GM19023 (cell line): ENCODE measurements at regions not wholly inside any gene's neighbourhood (a gene's known extent, or its start where the extent isn't known, plus 50 kb on each side); places are given as distances from the start of the nearest gene placed in this dataset.

Source experiments
- ATAC-seq: cut with Tn5 transposase; IDR thresholded peaks from one replicate; pipeline ENCODE4 v1.9.1; 2021; ENCODE audit warnings: mild to moderate bottlenecking, moderate library complexity; ENCODE audit not compliant: unreplicated experiment

- ATAC-seq = no peak
These were observed 139.8 kb upstream of the SLC30A5 start for GRCh38 chr5:68953875-68954617.

GRCh38 chr5:68954618-68954910 lies 139.2 kb upstream of the SLC30A5 start:
- no peak for ATAC-seq

DNA sequence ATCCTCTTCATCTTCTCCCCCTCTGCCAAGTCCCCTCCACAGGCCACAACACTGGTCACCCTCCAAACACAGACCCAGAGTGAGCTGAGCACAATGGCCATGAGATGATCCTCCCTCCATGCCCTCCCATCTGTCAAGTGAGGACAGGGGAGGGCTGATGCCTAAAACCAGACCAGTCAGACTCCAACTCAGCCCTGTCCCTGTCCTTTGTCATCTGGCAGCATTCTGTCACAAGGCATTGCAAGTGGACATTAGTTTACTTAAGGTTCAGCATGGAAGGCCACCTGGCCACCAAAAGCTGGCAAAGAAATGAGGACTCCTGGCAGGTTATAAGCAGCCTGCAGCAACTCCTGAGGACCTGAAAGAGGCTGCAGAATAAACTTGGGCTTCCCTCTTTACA lies 136.2 kb upstream of the SLC30A5 start:
- ATAC-seq = no peak

- no peak for ATAC-seq
These were observed 135.4 kb upstream of the SLC30A5 start for GRCh38 chr5:68958428-68958827.

- no peak for ATAC-seq
These were observed 133.4 kb upstream of the SLC30A5 start for GRCh38 chr5:68960456-68960855.

GRCh38 chr5:68960961-68961360 lies 132.9 kb upstream of the SLC30A5 start:
- no peak for ATAC-seq

DNA sequence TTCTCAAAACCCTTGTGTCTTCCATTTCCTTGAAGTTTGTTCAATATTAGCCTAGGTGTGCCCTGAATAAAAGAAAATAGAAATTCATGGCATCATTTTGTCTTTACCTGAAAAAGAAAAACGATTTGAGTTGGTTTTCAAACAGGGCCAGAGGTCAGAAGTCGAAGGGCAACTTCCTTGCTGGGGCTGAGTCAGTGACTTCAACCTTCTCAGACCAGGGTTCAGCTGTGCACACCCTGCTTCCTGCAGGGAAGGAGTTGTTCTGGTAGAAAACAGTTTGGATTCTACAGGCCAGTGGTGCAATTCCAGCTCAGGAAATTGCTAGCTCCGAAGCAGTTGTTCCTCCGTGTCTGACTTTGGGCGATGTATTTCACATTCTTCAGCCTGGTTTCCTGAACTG lies 132.1 kb upstream of the SLC30A5 start:
- no peak for ATAC-seq

DNA sequence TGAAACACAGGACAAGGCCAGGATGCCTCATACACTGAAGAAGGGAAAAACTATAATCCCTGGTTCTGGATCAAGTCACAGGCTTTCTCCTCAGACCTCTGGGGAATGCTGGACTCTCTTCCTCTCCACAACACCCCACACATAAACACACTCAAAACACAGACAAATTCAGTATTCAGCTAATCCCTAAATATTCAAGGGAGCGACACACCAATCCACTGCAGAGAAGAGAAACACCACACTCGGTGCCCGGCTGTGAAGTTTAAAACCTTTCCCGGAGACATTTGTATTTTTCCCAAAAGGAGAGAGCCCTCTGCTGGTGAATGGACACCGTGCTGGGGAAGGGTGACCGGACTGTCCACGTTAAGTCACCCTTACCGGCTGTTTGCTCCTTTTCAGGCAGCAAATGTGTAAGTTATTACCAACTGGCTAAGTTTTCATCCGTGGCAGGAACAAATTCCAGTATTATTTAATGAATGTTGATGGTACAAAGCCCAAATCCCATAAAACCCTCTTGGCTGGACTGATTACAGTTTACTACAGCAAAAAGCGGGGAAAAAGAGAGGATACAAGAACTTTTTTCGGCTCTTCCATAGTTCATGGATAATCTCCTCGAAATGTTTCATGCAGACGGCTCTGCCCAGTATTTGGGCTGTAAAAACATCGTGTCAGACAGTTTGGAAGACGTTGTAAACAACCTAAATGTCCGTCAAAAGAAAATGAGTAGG lies 130.9 kb upstream of the SLC30A5 start:
- ATAC-seq = no peak

GRCh38 chr5:68964679-68965078 lies 129.1 kb upstream of the SLC30A5 start:
- ATAC-seq = no peak

GRCh38 chr5:68965926-68966325 lies 127.9 kb upstream of the SLC30A5 start:
- ATAC-seq = no peak

DNA sequence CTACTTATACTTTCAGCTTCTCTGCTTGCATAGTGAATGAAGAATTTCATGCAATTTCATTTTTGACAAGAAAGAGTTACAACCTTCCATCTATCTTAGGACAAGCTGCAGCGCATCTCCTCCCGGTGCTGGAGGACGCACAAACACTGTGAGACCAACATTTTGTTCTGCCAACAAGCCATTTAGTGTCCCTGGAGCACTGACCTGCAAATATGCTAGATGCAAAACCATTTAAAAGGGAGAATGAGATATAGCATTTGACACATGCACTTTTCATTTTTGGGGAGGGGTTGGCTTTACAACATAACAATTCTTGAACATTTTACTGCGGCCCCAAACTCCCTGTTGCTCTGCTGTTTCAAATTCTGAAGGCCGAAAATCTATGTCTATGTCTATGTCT lies 127.2 kb upstream of the SLC30A5 start:
- ATAC-seq = no peak

DNA sequence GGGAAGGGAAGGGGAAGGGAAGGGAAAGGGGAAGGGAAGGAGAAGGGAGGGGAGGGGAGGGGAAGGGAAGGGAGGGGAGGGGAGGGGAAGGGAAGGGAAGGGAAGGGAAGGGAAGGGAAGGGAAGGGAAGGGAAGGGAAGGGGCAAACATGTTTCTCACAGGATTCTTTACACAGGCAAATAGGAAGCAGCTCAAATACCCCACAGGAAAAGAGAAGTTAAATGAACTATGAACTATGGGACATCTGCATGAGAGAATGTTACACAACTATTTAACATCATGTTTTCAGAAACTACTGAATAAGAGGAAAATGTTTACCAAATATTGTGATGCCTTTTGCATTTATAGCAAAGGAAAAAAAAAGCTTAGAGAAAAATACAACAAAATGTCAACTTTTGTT lies 125.4 kb upstream of the SLC30A5 start:
- no peak for ATAC-seq

- ATAC-seq = no peak
These were observed 123.2 kb upstream of the SLC30A5 start for GRCh38 chr5:68970617-68971016.

- ATAC-seq = no peak
These were observed 120.1 kb upstream of the SLC30A5 start for GRCh38 chr5:68973696-68974095.

DNA sequence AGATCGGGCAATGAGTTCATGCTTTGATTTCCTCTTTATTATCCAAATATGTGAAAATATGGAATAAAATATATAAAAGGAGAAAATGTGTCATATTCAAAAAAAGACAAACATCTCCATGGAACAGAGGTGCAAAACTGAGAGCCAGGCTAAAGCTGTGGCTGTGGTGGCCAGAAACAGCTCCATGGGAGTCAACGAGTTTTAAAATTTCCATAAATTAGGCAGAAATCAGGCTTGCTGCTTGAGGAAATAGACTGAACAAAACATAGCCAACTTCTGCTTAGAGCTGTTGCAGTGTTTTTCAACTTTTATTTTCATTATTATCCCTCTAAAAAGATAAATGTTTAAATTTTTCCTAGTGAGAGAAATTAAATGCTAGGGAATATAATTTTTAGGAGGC lies 110.8 kb upstream of the SLC30A5 start:
- no peak for ATAC-seq

GRCh38 chr5:68983959-68984358 lies 109.9 kb upstream of the SLC30A5 start:
- no peak for ATAC-seq

DNA sequence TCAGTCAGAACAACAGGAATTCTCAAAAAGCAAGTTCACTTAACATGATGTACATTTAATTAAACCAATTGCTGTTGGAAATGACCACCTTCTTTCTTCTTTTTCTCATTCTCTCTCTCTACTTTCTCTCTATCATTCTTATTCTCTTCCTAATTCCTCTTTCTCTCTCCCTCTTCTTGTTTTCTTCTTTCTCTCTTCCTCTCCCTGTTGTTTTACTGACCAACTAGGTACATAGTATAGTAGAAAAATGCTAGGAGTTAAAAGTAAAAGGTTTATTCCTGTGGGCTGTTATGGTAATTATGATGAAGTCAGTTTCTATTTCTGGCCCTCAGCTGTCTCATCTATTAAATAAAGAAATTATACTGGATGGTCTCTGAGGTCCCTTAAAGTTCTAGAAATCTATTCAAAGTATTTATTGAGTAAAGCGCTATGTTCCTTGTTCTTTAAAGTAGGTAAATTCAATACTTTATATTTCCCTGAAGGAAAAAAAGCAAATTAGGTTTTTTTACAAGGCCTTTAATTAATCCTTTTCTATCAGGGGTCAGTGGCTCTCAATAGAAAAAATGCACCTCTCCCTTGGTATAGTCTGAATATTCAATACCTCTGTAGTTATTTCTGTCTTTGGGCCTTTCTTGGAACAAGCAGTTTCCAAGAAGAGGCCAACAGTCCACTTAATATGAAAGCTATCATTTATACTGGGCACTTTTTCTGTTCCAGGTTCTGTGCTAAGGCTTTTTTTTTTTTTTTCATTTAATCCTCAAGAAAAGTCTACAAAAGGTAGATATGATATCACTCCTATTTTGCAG lies 102.3 kb upstream of the SLC30A5 start:
- no peak for ATAC-seq

DNA sequence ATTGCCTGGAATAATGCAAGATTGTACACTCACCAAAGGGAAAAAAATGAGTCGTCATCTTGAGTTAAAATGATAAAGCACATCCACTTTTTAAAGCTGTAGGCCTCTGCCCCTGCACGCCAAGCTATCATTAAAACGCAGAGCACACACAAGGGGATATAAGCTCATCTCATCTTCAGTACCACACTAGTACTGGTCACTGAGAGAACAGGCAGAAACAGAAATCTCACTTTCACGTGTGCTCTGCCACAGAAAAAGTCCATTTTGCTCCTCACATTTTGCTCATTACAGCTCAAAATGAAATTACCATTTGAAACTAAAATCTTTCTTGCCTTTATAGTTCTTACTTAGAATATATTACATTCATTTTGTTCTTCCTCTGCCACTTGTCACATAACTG lies 99.2 kb upstream of the SLC30A5 start:
- ATAC-seq = peak; percentile 84

- no peak for ATAC-seq
These were observed 97.8 kb upstream of the SLC30A5 start for GRCh38 chr5:68995845-68996545.

GRCh38 chr5:68999181-68999580 lies 94.6 kb upstream of the SLC30A5 start:
- ATAC-seq = no peak

DNA sequence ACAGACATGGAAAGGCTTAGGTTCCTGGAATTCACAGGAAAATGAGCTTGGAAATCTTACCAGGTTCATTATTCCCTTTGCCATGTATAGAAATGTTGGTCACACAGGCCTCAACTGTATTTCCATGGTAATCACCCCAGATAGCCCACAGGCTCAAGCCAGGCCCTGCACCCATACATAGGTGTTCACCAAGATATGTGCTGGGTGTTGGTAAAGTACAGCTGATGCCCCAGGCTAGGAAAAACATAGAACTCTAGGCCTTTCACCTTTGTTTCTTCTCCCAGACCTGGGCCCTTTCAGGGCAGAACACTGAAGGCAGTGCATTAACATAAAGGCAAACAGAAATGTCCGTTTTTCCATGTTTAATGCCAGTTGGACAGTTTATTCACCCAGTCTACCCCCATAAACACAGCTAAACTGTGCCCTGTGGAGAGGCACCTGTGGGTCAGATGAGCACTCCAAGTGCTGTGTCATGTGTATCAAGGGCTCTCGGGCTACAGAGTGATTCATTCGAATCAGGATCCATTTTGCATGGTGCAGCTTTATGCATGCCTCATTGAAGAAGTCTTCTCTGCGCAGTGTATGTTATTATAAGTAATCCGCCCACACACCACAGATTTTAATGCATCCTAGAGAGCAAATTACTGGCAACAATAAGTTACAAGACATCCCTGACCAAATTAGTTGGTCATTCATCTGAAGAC lies 93.4 kb upstream of the SLC30A5 start:
- ATAC-seq = no peak
